Tibial nerve (tissue), 4 donors: ENCODE measurements at regions not wholly inside any gene's neighbourhood (a gene's known extent, or its start where the extent isn't known, plus 50 kb on each side); places are given as distances from the start of the nearest gene placed in this dataset.

Experiments
- EP300 ChIP-seq, 2 donors: sonication (generic); formaldehyde crosslinking; IDR thresholded peaks; one replicate each; pipeline ENCODE4 v1.6.1; 2017; ENCODE audit warnings: antibody characterized with exemption in 2 of 2, mild to moderate bottlenecking in 1 of 2
- POLR2A ChIP-seq, 2 donors: fragments of 450-650 bp; IDR thresholded peaks; one replicate each; pipeline ENCODE4 v1.6.1; 2017; ENCODE audit warnings: antibody characterized with exemption in 2 of 2, mild to moderate bottlenecking in 2 of 2, moderate library complexity in 2 of 2
- TF ChIP-seq, protein P1 (sequence below), 5 experiments: fragments of 200-600 bp in 3 of 5; fragments of 450-650 bp in 2 of 5; sonication (generic) in 3 of 5; IDR thresholded peaks; one replicate each; pipeline ENCODE4 v1.5.1; 2016 to 2019; ENCODE audit warnings: antibody characterized with exemption in 5 of 5, mild to moderate bottlenecking in 3 of 5, moderate library complexity in 2 of 5

DNA sequence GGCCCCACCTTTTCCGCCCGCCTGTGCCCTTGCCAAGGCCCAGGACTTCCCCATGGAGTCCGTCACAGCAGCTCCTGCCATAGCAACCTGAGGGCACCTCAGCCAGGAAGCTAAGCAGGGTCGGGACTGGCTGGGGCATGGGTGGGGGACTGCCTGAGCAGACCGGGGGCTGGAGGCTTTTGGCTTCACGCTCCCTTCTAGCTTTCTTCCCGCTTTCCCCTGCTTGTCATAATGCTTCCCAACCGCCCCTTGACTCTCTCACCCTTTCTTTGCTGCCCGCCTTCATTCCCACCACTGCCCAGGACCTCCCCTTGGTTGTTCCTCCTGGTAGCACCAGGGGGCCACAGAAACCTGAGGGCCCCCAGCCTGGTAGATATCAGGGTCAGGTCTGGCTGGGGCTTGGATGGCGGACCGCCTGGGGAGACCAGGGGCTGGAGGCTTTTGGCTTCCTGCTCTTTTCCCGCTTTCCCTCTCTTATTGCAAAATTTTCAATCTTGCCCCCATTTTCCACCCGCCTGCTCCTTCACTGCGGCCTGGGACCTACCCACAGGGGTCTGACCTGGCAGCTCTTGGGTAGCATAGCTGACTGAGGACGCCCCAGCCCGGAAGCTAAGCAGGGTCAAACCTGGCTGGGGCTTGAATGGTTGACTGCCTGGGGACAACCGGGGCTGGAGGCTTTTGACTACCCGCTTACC is 2287.7 kb downstream of the TP53TG3F start:
- TF ChIP-seq, protein P1, sequence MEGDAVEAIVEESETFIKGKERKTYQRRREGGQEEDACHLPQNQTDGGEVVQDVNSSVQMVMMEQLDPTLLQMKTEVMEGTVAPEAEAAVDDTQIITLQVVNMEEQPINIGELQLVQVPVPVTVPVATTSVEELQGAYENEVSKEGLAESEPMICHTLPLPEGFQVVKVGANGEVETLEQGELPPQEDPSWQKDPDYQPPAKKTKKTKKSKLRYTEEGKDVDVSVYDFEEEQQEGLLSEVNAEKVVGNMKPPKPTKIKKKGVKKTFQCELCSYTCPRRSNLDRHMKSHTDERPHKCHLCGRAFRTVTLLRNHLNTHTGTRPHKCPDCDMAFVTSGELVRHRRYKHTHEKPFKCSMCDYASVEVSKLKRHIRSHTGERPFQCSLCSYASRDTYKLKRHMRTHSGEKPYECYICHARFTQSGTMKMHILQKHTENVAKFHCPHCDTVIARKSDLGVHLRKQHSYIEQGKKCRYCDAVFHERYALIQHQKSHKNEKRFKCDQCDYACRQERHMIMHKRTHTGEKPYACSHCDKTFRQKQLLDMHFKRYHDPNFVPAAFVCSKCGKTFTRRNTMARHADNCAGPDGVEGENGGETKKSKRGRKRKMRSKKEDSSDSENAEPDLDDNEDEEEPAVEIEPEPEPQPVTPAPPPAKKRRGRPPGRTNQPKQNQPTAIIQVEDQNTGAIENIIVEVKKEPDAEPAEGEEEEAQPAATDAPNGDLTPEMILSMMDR (IDR thresholded peaks at IDR 0.05), result no peak
- TF ChIP-seq POLR2A (IDR thresholded peaks at IDR 0.05), result no peak
- no peak for TF ChIP-seq EP300 (IDR thresholded peaks at IDR 0.05)
